ENCODE measurements at regions not wholly inside any gene's neighbourhood (a gene's known extent, or its start where the extent isn't known, plus 50 kb on each side); places are given as distances from the start of the nearest gene placed in this dataset.

DNA sequence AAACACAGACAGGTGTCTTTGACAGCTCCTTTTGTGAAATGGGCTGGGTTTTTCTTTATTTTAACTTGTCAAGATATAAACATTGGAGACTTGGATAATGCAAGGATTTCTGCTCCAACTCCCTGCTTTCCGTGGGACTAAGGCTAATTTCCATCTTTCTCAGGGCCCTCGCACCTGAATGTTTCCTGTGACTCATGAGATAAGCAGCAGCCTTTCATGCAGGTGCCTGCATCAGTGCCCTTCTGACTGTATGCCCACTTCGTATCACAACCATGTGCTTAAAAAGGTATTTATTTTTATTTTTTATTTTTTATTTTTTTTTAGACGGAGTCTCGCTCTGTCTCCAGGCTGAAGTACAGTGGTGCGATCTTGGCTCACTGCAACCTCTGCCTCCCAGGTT, 736.1 kb downstream of the DOK5 start:
- no peak for FAIRE-seq
- DNase-seq (ENCODE audit: low spot score in 2 of 2): no peak

DNA sequence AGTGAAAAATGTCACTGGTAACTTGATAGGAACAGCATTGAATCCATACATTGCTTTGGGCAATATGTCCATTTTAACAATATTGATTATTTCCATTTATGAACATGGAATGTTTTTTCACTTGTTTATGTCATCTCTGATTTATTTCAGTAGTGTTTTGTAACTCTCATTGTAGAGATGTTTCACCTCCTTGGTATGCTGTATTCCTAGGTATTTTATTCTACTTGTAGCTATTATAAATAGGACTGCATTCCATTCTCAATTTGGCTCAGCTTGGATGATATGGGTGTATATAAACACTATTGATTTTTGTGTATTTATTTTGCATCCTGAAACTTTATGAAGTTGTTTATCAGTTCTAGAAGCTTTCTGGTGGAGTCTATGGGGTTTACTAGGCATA, 730.3 kb downstream of the DOK5 start:
- FAIRE-seq (no peak), DNase-seq (ENCODE audit: low spot score in 2 of 2) (no peak)

DNA sequence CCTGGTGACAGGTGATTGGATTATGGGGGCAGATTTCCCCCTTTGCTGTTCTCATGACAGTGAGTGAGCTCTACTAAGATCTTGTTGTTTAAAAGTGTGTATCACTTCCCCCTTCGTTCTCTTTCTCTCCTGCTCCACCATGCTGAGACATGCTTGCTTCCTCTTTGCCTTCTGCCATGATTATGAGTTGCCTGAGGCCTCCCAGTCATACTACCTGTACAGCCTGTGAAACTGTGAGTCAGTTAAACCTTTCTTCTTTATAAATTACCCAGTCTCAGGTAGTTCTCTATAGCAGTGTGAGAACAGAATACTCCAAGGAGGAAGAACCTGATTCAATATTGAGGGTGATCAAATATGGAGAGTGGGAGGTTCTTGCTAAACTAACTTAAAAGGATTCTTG, 724.9 kb downstream of the DOK5 start:
- no peak for DNase-seq (ENCODE audit: low spot score in 2 of 2)
- no peak for FAIRE-seq

DNA sequence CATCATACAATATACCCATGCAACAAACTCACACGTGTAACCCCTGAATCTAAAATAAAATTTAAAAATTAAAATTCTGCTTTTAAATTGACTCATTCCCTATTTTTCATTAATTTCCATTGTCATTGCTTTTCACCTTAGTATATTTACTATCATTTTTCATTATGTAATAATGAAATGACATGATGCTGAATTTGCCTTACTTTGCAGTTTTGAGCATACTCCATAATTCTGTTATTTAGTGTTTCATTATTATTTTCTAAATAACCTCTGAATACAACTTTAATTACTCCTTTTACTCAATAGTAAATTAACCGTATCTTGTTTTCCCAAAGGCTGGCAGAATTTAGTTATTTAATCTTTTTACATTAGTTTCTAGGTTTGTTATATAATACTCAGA, 719.6 kb downstream of the DOK5 start:
- no peak for DNase-seq (ENCODE audit: low spot score in 2 of 2)

DNA sequence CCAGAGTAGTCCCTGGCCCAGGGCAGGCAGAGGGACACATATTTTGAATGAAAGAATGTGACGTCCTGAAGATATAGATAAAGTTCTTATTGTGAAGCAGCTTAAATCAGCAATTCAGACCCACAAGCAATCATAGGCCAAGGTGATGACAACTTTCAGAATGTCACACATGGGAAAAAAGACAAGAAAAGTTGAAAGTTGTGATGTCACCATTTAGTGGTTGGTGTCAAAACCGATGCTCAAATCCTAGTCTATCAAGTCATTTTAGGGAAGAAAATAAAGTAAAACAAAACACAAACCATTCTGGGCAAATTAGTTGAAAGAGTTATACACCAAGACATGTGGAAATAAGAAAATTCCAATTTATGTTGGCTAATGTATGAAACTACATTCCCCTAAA, 710.8 kb downstream of the DOK5 start:
- FAIRE-seq (no peak), DNase-seq (ENCODE audit: low spot score in 2 of 2) (no peak)

More for the DNA sequence above, 719.6 kb downstream of the DOK5 start:
- no peak for FAIRE-seq

DNA sequence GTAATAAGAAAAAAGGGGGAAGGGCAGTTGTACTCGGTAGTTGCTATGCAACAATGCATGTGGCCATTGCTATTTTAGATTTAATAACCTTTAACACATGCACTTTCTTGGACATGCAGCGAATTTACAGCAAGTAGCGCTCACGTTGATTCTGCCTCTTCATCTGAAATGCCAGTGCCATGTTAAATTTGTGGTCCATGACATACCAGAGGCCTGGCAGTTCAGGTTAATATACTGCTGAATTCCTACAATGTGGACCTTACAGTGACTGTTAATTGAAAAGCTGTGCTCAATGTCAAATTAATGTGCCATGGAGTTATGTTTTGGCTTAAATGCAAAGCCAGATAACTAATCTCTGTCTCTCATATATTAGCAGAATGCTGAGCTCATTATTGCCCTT, 699.7 kb downstream of the DOK5 start:
- FAIRE-seq: no peak
- no peak for DNase-seq (ENCODE audit: low spot score in 2 of 2)

DNA sequence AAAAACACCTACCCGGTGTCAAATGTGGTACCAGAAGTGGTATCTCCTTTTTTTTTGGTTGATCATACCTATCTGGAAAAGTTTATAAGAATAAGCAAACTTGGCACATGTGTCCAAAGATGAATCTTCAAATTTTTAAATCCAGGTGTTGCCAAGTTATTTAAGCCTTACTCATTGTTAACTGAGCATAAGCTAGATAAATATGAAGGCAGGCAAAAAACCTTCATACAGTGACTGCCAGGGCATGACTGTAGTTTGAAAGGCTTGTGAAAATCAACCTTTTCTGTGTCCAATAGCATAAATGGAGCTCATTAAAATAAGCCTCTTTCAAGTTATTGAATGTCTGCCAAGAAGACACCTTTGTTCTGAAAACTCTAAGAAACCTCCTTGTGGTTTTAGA, 699.2 kb downstream of the DOK5 start:
- FAIRE-seq (no peak), DNase-seq (ENCODE audit: low spot score in 2 of 2) (no peak)

DNA sequence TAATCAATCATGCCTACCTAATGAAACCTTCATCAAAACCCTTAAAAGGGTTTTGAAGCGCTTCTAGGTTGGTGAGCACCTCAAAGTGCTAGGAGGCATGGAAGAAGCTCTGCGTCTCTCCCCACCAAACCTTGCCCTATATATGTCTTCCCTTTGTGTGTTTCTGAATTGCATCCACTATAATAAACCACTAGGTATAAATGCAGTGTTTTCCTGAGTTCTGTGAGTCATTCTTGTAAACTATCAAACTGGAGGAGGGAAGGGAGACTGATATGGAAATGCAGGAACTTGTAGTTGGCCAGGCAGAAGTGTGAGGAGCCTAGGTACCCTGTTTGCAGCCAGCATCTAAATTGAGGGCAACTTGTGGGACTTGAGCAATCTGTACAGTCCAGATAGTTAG, 698.8 kb downstream of the DOK5 start:
- no peak for FAIRE-seq
- DNase-seq (ENCODE audit: low spot score in 2 of 2): no peak

DNA sequence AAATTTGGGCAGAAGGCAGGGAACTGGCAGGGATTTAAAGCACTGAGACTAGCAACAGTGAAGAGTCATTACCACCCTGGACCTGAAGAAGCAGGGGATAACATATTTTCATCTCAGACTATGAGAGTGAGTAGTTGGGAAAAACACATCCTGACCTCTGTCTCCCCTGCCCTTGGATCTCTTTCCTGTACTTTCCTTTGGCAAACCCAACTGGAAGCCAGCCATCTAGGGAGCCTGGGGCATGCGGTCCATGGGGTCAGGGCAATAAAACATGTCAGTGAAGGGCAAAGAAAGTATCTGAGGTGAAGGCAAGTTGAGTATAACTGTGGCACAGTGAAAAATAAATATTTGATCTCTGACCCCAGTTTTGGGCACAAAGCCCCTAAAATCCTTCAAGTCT, 698.2 kb downstream of the DOK5 start:
- DNase-seq (ENCODE audit: low spot score in 2 of 2): no peak
- FAIRE-seq: no peak

DNA sequence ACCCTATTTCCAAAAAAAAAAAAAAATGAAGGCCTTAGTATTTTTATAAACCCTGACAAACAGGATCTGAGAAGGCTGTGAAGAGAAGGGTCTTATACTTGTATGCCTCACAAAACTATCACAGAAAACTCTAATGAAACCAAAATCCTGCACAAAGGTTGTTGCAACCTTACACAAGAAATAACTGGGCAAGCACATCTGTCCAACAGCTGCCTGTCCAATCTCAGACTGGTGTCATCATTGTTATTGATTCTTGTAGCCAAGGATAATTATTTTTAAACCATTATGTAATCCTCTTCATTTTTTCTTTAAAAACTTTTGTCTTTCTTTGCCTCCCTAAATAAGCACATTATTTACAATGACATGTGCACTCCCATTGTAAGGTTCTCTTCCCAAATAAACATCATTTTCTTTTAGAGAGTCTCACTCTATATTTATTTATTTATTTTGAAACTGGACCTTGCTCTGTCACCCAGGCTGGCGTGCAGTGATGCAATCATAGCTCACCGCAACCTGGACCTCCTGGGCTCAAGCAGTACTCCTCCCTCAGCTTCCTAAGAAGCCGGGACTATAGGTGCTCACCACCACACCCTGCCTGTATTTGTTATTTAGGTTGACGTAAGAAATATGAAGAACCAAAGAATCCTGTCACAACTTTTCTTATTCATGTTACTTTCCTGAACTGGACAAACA, 697.1 kb downstream of the DOK5 start:
- FAIRE-seq: no peak
- DNase-seq (ENCODE audit: low spot score in 2 of 2): no peak

DNA sequence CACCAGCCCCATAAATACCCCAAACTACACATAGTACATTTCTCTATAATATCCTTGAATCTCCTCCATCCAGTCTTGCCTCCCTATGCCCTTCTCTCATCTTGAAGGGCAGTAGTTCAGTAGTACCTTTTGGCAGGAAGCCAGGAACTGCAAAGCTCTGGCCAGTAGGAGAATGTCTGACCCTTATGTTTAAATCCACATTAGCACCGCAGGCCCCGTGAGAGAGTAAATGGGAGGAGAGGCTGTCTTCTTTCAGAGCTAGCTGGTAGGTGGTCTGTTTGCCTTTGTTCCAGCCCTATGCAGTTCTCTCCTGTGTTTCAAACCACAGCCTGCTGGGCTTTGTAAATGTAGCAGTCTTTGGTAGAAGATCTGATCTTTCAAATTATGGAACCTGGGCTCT, 690.7 kb downstream of the DOK5 start:
- FAIRE-seq: no peak

DNA sequence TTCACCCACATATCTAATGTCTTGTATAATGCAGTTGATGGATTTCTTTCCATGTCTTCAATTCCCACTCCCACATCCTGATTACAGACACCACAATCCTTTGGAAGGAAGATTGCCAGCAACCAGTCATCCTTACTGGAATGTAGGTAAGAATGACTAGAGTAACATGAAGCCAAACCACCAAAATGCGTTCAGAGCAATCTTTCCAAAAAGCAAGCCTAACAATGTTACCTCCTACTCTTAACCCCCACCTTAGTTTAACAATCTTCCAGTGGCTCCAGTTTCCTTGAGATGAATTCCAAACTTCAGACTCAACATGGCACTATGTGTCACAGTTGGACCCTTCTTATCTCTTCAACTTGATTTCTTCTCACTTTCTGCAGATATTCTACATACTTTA, 685.6 kb downstream of the DOK5 start:
- DNase-seq (ENCODE audit: low spot score in 2 of 2) (no peak), FAIRE-seq (no peak)

More for the DNA sequence above, 690.7 kb downstream of the DOK5 start:
- no peak for DNase-seq (ENCODE audit: low spot score in 2 of 2)

DNA sequence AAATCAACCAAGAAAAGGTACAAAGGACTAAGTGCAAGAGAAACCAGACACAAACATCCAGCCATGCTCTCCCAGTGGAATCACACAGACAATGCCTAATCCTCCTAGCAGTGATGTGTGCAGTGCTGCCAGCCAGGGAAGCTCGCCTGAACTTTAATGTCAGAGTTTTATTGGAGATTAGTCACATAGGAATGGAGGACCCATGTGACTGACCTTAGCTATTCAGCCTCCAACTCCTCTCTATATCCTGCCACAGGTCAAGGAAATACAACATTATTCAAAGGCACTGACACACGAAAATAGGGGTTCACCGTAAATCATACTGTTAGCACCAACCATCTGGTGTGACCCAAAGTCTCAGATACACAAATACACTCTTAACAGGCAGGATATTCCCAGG, 684.6 kb downstream of the DOK5 start:
- FAIRE-seq (no peak), DNase-seq (ENCODE audit: low spot score in 2 of 2) (no peak)

DNA sequence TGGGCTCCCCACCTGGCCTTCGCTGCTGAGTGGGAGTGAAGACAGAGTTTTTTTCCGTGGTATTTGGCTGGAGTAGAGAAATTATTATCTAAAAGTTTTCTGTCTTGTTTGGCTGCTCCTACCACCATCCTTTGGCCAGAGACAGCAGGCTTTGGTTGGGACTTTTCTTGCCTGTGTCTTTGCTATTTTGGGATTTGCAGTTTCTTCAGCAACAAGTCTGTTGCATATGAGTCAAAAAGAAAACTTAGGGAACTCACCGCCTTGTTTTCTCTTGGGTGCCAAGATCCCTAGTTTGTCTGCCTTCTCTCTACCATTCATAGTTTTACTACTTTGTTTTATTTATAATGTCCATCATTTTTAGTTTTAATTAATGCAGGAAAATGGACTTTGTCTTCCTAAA, 683.8 kb downstream of the DOK5 start:
- DNase-seq (ENCODE audit: low spot score in 2 of 2) (no peak), FAIRE-seq (no peak)

DNA sequence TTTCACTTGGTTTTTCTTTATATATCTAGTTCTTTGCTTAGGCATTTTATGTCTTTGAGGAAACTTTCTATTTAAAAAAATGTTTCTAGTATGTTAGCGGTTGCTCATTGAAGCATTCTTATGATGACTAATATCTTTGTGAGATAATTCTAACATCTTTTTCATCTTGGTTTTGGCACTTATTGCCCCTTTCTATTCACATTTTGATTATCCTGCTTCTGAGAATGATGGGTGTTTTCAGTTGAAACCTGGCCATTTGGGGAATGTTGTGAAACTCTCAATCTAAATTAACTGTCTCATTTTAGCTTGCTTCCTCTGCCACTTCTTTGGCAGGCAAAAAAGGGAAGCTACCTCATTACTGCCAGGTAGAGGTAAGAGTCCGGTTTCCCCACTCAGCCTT, 683.1 kb downstream of the DOK5 start:
- DNase-seq (ENCODE audit: low spot score in 2 of 2): no peak
- FAIRE-seq: no peak

DNA sequence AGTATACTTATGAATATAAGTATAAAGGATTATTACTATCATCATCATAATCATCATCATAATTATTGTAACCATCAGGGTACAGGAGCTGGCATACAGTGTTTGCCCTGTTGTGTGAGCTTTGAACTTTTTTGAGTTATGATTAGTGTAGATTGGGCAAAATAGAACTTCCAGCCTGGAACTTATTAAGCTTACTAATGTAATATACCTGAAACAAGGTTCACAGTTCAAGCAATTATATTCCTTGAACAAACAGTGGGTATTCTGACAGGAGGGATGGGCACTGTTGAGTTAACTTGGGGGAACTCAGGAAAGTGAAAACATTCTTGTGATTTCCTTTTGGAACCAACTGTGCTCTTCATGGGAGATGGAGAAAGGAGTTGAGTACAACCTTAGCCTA, 680.0 kb downstream of the DOK5 start:
- DNase-seq (ENCODE audit: low spot score in 2 of 2) (no peak), FAIRE-seq (no peak)

DNA sequence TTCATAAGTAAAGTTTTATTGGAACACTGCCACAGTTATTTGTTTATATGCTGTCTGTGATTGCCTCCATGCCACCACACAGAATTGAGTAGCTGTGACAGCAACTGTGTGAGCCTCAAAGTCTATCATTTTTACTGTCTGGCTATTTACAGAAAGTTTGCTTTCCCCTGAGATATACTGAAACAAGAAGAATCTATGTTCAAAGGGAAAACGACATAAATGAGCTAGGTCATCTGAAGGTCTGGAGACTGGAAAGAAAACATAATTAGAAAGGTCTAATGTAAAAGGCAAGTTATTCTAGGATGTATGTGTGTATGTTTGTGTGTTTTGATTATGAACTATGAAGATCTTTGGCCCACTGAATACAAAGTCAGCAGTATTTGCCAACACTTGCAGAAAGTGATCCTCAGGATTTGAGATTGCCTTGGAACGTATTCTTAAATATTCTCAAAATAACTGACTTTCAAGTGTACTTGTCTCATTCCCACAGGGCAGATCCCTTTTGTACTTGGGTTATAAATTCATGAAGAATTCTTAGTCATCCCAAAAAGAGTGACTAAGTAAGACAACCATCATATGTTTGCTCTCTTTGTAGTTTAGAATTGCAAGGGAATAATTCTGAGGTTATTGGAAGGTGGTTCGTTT, 677.7 kb downstream of the DOK5 start:
- no peak for FAIRE-seq
- DNase-seq (ENCODE audit: low spot score in 2 of 2): no peak

DNA sequence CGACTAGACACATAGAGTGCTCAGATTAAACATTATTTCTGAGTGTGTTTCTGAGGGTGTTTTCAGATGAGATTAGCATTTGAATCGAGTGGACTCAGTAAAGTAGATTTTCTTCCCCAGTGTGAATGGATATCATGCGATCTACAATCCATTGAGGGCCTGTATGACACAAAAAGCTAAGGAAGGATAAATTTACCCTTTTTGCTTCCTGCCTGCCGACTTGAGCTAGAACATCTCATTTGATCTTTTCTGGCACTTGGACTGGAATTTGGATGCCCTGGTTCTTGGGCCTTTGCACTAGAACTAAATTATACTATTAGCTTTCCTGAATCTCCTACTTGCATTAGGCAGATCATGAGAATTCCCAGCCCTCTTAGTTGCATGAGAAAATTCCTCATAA, 675.8 kb downstream of the DOK5 start:
- no peak for DNase-seq (ENCODE audit: low spot score in 2 of 2)
- FAIRE-seq: no peak

DNA sequence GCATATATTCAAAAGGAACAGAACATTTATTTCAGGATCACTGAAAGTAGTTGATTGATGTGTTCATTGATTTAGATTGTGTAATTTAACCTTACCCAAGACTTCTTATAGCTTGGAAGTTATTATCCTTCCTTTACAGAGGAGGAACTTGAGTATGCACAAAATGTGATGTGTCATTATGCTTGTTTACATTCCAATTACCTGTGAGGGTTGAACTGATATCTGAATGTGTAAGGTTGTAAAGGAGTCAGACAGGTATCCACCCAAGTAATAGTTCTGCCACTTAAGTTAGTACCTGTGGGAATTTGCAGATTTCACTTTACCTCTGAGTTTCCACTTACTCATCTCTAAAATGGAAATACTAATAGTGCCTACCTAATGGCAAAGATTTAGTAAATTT, 668.2 kb downstream of the DOK5 start:
- FAIRE-seq (no peak), DNase-seq (ENCODE audit: low spot score in 2 of 2) (no peak)

DNA sequence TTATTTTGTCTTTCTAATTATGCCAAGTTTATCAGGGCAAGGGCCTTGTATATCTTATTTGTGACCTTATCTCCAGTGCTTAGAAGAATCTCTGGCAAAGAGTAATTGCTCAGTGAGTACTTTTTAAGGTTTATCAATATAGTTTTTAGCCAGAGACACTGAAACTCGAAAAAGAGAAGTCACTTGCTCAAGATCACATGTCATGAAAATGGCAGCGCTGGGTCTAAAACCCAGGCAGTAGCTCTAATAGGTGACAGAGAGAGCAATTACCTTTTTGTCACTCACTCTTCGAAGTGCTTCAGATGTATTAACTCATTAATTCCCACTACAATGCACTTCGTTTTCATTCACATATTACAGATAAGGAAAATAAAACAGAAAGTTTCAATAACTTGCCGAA, 667.5 kb downstream of the DOK5 start:
- FAIRE-seq (no peak), DNase-seq (ENCODE audit: low spot score in 2 of 2) (no peak)

DNA sequence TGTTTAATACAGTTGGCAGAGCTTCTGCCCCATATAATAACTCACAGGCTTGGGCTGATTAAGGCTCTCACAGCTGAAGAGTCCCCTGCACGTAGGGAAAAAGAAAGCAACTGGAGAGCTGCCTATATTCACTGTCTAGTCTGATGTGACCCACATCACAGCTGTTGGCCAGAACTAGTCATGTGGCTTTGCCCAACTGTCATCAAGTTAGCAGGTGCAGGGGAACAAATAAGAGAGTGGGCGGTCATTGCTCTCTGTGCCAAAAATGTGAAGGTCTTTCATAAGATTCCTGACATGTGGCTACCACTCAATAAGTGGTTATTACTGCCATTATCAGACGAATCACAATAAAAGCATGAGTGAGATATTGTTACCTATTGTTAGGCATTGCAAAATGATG, 665.2 kb downstream of the DOK5 start:
- no peak for DNase-seq (ENCODE audit: low spot score in 2 of 2)
- FAIRE-seq: no peak

DNA sequence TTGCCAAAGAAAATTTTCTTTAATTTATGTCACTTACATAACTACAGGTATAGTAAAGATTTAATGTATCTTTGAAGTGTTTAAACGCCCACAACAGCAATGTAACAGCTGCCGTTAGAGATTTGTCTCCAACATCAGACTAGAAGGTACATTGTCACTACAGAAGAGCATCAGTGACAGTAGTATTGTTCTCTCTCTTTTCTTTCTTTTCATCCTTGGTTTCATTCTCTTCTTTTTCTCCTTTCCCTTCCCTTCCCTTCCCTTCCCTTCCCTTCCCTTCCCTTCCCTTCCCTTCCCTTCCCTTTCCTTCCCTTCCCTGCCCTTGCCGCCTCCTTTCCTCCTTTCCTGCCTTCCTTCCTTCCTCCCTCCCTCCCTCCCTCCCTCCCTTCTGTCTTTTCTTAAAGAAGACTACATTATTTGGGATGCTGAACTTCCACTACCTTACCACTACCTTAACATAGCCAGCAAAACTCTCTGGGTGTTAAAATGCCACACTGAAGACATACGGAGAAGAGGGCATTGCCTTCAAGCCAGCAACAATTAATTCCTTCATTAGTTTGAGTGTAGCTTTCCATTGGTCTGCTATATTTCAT, 663.9 kb downstream of the DOK5 start:
- FAIRE-seq: no peak
- DNase-seq (ENCODE audit: low spot score in 2 of 2): no peak

Data from frontal cortex (tissue), 3 donors.